H1 (cell line): ENCODE measurements at regions not wholly inside any gene's neighbourhood (a gene's known extent, or its start where the extent isn't known, plus 50 kb on each side); places are given as distances from the start of the nearest gene placed in this dataset.

ENCODE experiments used
- SRF ChIP-seq: IDR thresholded peaks from 2 replicates; pipeline ENCODE4 v1.6.1; 2011; ENCODE audit warnings: mild to moderate bottlenecking, low read depth, low read length, moderate library complexity
- TF ChIP-seq, protein P1 (sequence below): fragments of 300-600 bp; sonication (generic); IDR thresholded peaks from 2 replicates; pipeline ENCODE4 v1.7.1; 2012; ENCODE audit warnings: low read length, moderate library complexity, mild to moderate bottlenecking, inconsistent platforms; ENCODE audit not compliant: insufficient replicate concordance

DNA sequence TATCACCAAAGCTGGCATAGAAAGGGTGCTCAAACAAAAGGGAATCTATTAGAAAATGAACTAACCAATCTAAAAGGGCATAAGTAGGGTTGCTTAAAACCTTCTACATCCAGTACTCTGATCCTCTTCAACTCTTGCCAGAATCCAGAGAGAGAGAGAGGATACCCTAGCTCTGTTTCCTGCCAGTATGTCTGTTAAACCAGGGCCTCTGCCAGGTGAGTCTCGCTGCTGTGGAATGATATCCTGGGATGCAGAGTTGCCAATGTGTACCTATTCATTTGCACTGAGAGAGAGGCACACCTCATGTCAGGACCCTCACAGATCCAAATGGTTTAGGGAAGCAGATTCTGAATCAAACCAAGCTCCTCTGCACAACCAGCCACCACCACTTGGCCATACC, 79.8 kb upstream of the DYNLRB2 start (continued):
- no peak for TF ChIP-seq SRF
- TF ChIP-seq, protein P1, sequence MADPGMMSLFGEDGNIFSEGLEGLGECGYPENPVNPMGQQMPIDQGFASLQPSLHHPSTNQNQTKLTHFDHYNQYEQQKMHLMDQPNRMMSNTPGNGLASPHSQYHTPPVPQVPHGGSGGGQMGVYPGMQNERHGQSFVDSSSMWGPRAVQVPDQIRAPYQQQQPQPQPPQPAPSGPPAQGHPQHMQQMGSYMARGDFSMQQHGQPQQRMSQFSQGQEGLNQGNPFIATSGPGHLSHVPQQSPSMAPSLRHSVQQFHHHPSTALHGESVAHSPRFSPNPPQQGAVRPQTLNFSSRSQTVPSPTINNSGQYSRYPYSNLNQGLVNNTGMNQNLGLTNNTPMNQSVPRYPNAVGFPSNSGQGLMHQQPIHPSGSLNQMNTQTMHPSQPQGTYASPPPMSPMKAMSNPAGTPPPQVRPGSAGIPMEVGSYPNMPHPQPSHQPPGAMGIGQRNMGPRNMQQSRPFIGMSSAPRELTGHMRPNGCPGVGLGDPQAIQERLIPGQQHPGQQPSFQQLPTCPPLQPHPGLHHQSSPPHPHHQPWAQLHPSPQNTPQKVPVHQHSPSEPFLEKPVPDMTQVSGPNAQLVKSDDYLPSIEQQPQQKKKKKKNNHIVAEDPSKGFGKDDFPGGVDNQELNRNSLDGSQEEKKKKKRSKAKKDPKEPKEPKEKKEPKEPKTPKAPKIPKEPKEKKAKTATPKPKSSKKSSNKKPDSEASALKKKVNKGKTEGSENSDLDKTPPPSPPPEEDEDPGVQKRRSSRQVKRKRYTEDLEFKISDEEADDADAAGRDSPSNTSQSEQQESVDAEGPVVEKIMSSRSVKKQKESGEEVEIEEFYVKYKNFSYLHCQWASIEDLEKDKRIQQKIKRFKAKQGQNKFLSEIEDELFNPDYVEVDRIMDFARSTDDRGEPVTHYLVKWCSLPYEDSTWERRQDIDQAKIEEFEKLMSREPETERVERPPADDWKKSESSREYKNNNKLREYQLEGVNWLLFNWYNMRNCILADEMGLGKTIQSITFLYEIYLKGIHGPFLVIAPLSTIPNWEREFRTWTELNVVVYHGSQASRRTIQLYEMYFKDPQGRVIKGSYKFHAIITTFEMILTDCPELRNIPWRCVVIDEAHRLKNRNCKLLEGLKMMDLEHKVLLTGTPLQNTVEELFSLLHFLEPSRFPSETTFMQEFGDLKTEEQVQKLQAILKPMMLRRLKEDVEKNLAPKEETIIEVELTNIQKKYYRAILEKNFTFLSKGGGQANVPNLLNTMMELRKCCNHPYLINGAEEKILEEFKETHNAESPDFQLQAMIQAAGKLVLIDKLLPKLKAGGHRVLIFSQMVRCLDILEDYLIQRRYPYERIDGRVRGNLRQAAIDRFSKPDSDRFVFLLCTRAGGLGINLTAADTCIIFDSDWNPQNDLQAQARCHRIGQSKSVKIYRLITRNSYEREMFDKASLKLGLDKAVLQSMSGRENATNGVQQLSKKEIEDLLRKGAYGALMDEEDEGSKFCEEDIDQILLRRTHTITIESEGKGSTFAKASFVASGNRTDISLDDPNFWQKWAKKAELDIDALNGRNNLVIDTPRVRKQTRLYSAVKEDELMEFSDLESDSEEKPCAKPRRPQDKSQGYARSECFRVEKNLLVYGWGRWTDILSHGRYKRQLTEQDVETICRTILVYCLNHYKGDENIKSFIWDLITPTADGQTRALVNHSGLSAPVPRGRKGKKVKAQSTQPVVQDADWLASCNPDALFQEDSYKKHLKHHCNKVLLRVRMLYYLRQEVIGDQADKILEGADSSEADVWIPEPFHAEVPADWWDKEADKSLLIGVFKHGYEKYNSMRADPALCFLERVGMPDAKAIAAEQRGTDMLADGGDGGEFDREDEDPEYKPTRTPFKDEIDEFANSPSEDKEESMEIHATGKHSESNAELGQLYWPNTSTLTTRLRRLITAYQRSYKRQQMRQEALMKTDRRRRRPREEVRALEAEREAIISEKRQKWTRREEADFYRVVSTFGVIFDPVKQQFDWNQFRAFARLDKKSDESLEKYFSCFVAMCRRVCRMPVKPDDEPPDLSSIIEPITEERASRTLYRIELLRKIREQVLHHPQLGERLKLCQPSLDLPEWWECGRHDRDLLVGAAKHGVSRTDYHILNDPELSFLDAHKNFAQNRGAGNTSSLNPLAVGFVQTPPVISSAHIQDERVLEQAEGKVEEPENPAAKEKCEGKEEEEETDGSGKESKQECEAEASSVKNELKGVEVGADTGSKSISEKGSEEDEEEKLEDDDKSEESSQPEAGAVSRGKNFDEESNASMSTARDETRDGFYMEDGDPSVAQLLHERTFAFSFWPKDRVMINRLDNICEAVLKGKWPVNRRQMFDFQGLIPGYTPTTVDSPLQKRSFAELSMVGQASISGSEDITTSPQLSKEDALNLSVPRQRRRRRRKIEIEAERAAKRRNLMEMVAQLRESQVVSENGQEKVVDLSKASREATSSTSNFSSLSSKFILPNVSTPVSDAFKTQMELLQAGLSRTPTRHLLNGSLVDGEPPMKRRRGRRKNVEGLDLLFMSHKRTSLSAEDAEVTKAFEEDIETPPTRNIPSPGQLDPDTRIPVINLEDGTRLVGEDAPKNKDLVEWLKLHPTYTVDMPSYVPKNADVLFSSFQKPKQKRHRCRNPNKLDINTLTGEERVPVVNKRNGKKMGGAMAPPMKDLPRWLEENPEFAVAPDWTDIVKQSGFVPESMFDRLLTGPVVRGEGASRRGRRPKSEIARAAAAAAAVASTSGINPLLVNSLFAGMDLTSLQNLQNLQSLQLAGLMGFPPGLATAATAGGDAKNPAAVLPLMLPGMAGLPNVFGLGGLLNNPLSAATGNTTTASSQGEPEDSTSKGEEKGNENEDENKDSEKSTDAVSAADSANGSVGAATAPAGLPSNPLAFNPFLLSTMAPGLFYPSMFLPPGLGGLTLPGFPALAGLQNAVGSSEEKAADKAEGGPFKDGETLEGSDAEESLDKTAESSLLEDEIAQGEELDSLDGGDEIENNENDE, result no peak
